Neural cell (in vitro differentiated cells): ENCODE measurements at regions not wholly inside any gene's neighbourhood (a gene's known extent, or its start where the extent isn't known, plus 50 kb on each side); places are given as distances from the start of the nearest gene placed in this dataset.

Experiments
- H2AFZ ChIP-seq: fragments of 200-600, 300-800 bp; sonication (generic), shearing (Covaris generic); 2 replicates; pipeline ENCODE4 v1.6.0; 2014; ENCODE audit warnings: low read depth, mild to moderate bottlenecking, antibody characterized with exemption, low read length, moderate library complexity
- H3F3A ChIP-seq: fragments of 200-600 bp; shearing (Covaris generic); 2 replicates; pipeline ENCODE4 v1.6.1; 2016; ENCODE audit warnings: mild to moderate bottlenecking, moderate library complexity, mixed read lengths, antibody characterized with exemption, low read length; ENCODE audit not compliant: insufficient read depth, poor library complexity, severe bottlenecking
- H3K27ac ChIP-seq: fragments of 200-600, 300-800 bp; sonication (generic), shearing (Covaris generic); 2 replicates; pipeline ENCODE4 v1.5.1; 2014; ENCODE audit warnings: mild to moderate bottlenecking, low read length, moderate library complexity
- H3K27me3 ChIP-seq: fragments of 300-800, 200-600 bp; sonication (generic), shearing (Covaris generic); 2 replicates; pipeline ENCODE4 v1.6.0; 2014; ENCODE audit warnings: mild to moderate bottlenecking, low read depth, low read length, moderate library complexity; ENCODE audit not compliant: insufficient read depth
- H3K36me3 ChIP-seq: fragments of 300-800, 200-600 bp; sonication (generic), shearing (Covaris generic); 2 replicates; pipeline ENCODE4 v1.5.1; 2014; ENCODE audit warnings: mild to moderate bottlenecking, antibody characterized with exemption, low read length, moderate library complexity; ENCODE audit not compliant: insufficient read depth
- H3K4me2 ChIP-seq: fragments of 300-800, 200-600 bp; sonication (generic), shearing (Covaris generic); 2 replicates; pipeline ENCODE4 v1.6.0; 2014; ENCODE audit warnings: mild to moderate bottlenecking, low read length
- H3K4me3 ChIP-seq: fragments of 300-800, 200-600 bp; sonication (generic), shearing (Covaris generic); 2 replicates; pipeline ENCODE4 v1.5.1; 2014; ENCODE audit warnings: mild to moderate bottlenecking, low read length, moderate library complexity
- H3K79me2 ChIP-seq: fragments of 200-600 bp; shearing (Covaris generic); replicated peaks from 2 replicates; pipeline ENCODE4 v1.6.0; 2014; ENCODE audit warnings: mild to moderate bottlenecking, low read length, moderate library complexity; ENCODE audit not compliant: insufficient read depth
- H3K9ac ChIP-seq: fragments of 300-800, 200-600 bp; sonication (generic), shearing (Covaris generic); 2 replicates; pipeline ENCODE4 v1.6.1; 2016; ENCODE audit warnings: mild to moderate bottlenecking, low read length, mixed read lengths
- H3K9me2 ChIP-seq: fragments of 200-600 bp; shearing (Covaris generic); 2 replicates; pipeline ENCODE4 v1.6.1; 2016; ENCODE audit warnings: mild to moderate bottlenecking, low read length, mixed read lengths; ENCODE audit not compliant: insufficient read depth
- H3K9me3 ChIP-seq: fragments of 200-600, 300-800 bp; sonication (generic), shearing (Covaris generic); 2 replicates; pipeline ENCODE4 v1.6.1; 2016; ENCODE audit warnings: mild to moderate bottlenecking, mixed run types, low read length, moderate library complexity, mixed read lengths
- H4K20me1 ChIP-seq: fragments of 200-600 bp; shearing (Covaris generic); 2 replicates; pipeline ENCODE4 v1.6.1; 2016; ENCODE audit warnings: mild to moderate bottlenecking, mixed run types; ENCODE audit not compliant: insufficient read depth
- CTCF ChIP-seq: fragments of 450-650 bp; IDR thresholded peaks from 2 replicates; pipeline ENCODE4 v1.5.1; 2014; ENCODE audit warnings: antibody characterized with exemption, mild to moderate bottlenecking, moderate library complexity; ENCODE audit not compliant: poor library complexity, severe bottlenecking
- EP300 ChIP-seq: fragments of 450-650 bp; conservative IDR thresholded peaks from 2 replicates; pipeline ENCODE4 v1.6.1; 2014; ENCODE audit warnings: antibody characterized with exemption, mild to moderate bottlenecking, moderate library complexity; ENCODE audit not compliant: poor library complexity, severe bottlenecking
- EZH2 ChIP-seq: fragments of 200-600, 300-800 bp; shearing (Covaris generic), sonication (generic); IDR thresholded peaks from 2 replicates; pipeline ENCODE4 v1.6.1; 2014; ENCODE audit warnings: antibody characterized with exemption, low read length, borderline replicate concordance, mild to moderate bottlenecking; ENCODE audit not compliant: insufficient read depth, poor library complexity, severe bottlenecking
- MXI1 ChIP-seq: fragments of 450-650 bp; conservative IDR thresholded peaks from 2 replicates; pipeline ENCODE4 v1.6.1; 2014; ENCODE audit warnings: antibody characterized with exemption, mild to moderate bottlenecking; ENCODE audit not compliant: poor library complexity, severe bottlenecking
- POLR2AphosphoS5 ChIP-seq: IDR thresholded peaks from 2 replicates; pipeline ENCODE4 v1.6.1; 2012
- RAD21 ChIP-seq: fragments of 450-650 bp; conservative IDR thresholded peaks from 2 replicates; pipeline ENCODE4 v1.6.1; 2014; ENCODE audit warnings: antibody characterized with exemption, mild to moderate bottlenecking, moderate library complexity
- SMC3 ChIP-seq: fragments of 450-650 bp; conservative IDR thresholded peaks from 2 replicates; pipeline ENCODE4 v1.6.1; 2014; ENCODE audit warnings: antibody characterized with exemption, mild to moderate bottlenecking, moderate library complexity; ENCODE audit not compliant: poor library complexity
- TAF1 ChIP-seq: IDR thresholded peaks from 2 replicates; pipeline ENCODE4 v1.6.1; 2012; ENCODE audit warnings: low read depth
- TF ChIP-seq, protein P1 (sequence below): IDR thresholded peaks from 2 replicates; pipeline ENCODE4 v1.6.1; 2012; ENCODE audit warnings: borderline replicate concordance

GRCh38 chr14:50013198-50013918, 103.0 kb downstream of the VCPKMT start:
- Histone ChIP-seq H3K9me3 (no peaks in the 10 kb centered on the region), H3F3A (no peaks in the 10 kb centered on the region), H3K36me3 (no peaks in the 10 kb centered on the region), H3K9ac (no peak overlapping the region), H3K9me2 (no peaks in the 10 kb centered on the region), H3K79me2 (no peaks in the 10 kb centered on the region), H4K20me1 (no peaks in the 10 kb centered on the region), H2AFZ (no peak overlapping the region), H3K4me3 (no peak overlapping the region), H3K27me3 (no peaks in the 10 kb centered on the region), H3K27ac (no peak overlapping the region), H3K4me2 (no peak overlapping the region)
- no peak for TF ChIP-seq RAD21
- TF ChIP-seq, protein P1, sequence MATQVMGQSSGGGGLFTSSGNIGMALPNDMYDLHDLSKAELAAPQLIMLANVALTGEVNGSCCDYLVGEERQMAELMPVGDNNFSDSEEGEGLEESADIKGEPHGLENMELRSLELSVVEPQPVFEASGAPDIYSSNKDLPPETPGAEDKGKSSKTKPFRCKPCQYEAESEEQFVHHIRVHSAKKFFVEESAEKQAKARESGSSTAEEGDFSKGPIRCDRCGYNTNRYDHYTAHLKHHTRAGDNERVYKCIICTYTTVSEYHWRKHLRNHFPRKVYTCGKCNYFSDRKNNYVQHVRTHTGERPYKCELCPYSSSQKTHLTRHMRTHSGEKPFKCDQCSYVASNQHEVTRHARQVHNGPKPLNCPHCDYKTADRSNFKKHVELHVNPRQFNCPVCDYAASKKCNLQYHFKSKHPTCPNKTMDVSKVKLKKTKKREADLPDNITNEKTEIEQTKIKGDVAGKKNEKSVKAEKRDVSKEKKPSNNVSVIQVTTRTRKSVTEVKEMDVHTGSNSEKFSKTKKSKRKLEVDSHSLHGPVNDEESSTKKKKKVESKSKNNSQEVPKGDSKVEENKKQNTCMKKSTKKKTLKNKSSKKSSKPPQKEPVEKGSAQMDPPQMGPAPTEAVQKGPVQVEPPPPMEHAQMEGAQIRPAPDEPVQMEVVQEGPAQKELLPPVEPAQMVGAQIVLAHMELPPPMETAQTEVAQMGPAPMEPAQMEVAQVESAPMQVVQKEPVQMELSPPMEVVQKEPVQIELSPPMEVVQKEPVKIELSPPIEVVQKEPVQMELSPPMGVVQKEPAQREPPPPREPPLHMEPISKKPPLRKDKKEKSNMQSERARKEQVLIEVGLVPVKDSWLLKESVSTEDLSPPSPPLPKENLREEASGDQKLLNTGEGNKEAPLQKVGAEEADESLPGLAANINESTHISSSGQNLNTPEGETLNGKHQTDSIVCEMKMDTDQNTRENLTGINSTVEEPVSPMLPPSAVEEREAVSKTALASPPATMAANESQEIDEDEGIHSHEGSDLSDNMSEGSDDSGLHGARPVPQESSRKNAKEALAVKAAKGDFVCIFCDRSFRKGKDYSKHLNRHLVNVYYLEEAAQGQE: no peak
- TF ChIP-seq TAF1: no peak
- TF ChIP-seq MXI1: no peak
- no peak for TF ChIP-seq POLR2AphosphoS5
- TF ChIP-seq CTCF: no peak
- no peak for TF ChIP-seq EP300
- TF ChIP-seq EZH2: no peak
- no peak for TF ChIP-seq SMC3

- Histone ChIP-seq H3K36me3 (no peaks in the 10 kb centered on the region), H3K9me3 (no peaks in the 10 kb centered on the region), H3K9me2 (no peaks in the 10 kb centered on the region), H4K20me1 (no peaks in the 10 kb centered on the region), H3F3A (no peaks in the 10 kb centered on the region), H3K27ac (no peak overlapping the region), H3K4me3 (no peak overlapping the region), H3K9ac (no peak overlapping the region), H3K27me3 (no peaks in the 10 kb centered on the region), H3K4me2 (no peak overlapping the region), H3K79me2 (no peaks in the 10 kb centered on the region), H2AFZ (no peak overlapping the region)
- TF ChIP-seq, protein P1: no peak
- TF ChIP-seq EP300: no peak
- TF ChIP-seq SMC3: no peak
- TF ChIP-seq TAF1: no peak
- TF ChIP-seq RAD21: no peak
- no peak for TF ChIP-seq CTCF
- TF ChIP-seq EZH2: no peak
- TF ChIP-seq POLR2AphosphoS5: no peak
- no peak for TF ChIP-seq MXI1
Measured at GRCh38 chr14:50013934-50014333, 102.4 kb downstream of the VCPKMT start.
